K562 (cell line): ENCODE measurements at regions not wholly inside any gene's neighbourhood (a gene's known extent, or its start where the extent isn't known, plus 50 kb on each side); places are given as distances from the start of the nearest gene placed in this dataset.

Experiments
- AFF1 ChIP-seq, 2 experiments: fragments of 450-650 bp; IDR thresholded peaks; 2 replicates each; pipeline ENCODE4 v1.6.1; 2018; ENCODE audit warnings: mild to moderate bottlenecking in 2 of 2, low read depth in 1 of 2; ENCODE audit not compliant: partially characterized antibody in 2 of 2
- CTCF ChIP-seq, 3 experiments: IDR thresholded peaks in 2 of 3; conservative IDR thresholded peaks in 1 of 3; 2 replicates each; pipeline ENCODE4 v1.5.1; 2011 to 2012; ENCODE audit warnings: low read length in 3 of 3, mild to moderate bottlenecking in 3 of 3, control low read depth in 2 of 3, improper control_type of control experiment in 1 of 3, inconsistent platforms in 1 of 3, low read depth in 1 of 3, mixed read lengths in 1 of 3, moderate library complexity in 1 of 3; ENCODE audit not compliant: insufficient read depth in 2 of 3
- LARP7 ChIP-seq: fragments of 450-650 bp; IDR thresholded peaks from 2 replicates; pipeline ENCODE4 v1.6.1; 2016
- SIN3A ChIP-seq, 2 experiments: fragments of 150-350 bp in 1 of 2; IDR thresholded peaks; 2 replicates each; pipeline ENCODE4 v1.6.1; 2011 to 2016; ENCODE audit warnings: borderline replicate concordance in 2 of 2, low read depth in 2 of 2, low read length in 2 of 2, mild to moderate bottlenecking in 2 of 2, moderate library complexity in 2 of 2; ENCODE audit not compliant: control insufficient read depth in 1 of 2
- THRAP3 ChIP-seq: fragments of 450-650 bp; IDR thresholded peaks from 2 replicates; pipeline ENCODE4 v1.6.1; 2016; ENCODE audit warnings: mild to moderate bottlenecking, inconsistent platforms, borderline replicate concordance

- TF ChIP-seq THRAP3 (no peak), SIN3A (IDR thresholded peaks at IDR 0.05; ENCODE audit: borderline replicate concordance in 2 of 2, control insufficient read depth in 1 of 2, low read depth in 2 of 2, low read length in 2 of 2) (no peak), CTCF (IDR thresholded peaks at IDR 0.05 in 2 of 3, conservative IDR thresholded peaks at IDR 0.05 in 1 of 3; ENCODE audit: insufficient read depth in 2 of 3, low read depth in 1 of 3, low read length in 3 of 3) (no peak), LARP7 (no peak), AFF1 (IDR thresholded peaks at IDR 0.05; ENCODE audit: low read depth in 1 of 2, partially characterized antibody in 2 of 2) (no peak)
Observed at GRCh38 chr3:127420829-127421228, 133.0 kb upstream of the PRR20G start.
